MM.1S (cell line): ENCODE measurements at regions not wholly inside any gene's neighbourhood (a gene's known extent, or its start where the extent isn't known, plus 50 kb on each side); places are given as distances from the start of the nearest gene placed in this dataset.

Experiments used
- DNase-seq: peaks from one replicate; pipeline ENCODE4 v3.0.0-alpha.2; 2015
- H2AFZ ChIP-seq: fragments of 300-600 bp; sonication (generic); 2 replicates; pipeline ENCODE4 v1.6.0; 2016; ENCODE audit warnings: antibody characterized with exemption, low read length
- H3F3A ChIP-seq: fragments of 300-600 bp; sonication (generic); 2 replicates; pipeline ENCODE4 v1.6.1; 2016; ENCODE audit warnings: mild to moderate bottlenecking, antibody characterized with exemption, low read length, moderate library complexity, mixed read lengths; ENCODE audit not compliant: insufficient read depth
- H3K27ac ChIP-seq: fragments of 300-600 bp; sonication (generic); 2 replicates; pipeline ENCODE4 v1.5.1; 2016; ENCODE audit warnings: mild to moderate bottlenecking, low read length
- H3K27me3 ChIP-seq: fragments of 300-600 bp; sonication (generic); replicated peaks from 2 replicates; pipeline ENCODE4 v1.6.0; 2016; ENCODE audit warnings: low read length; ENCODE audit not compliant: insufficient read depth
- H3K36me3 ChIP-seq: fragments of 300-600 bp; sonication (generic); replicated peaks from 2 replicates; pipeline ENCODE4 v1.6.1; 2016; ENCODE audit warnings: mild to moderate bottlenecking, low read length, mixed read lengths; ENCODE audit not compliant: insufficient read depth
- H3K4me1 ChIP-seq: fragments of 300-600 bp; sonication (generic); 2 replicates; pipeline ENCODE4 v1.6.1; 2016; ENCODE audit warnings: low read length, mixed read lengths
- H3K4me2 ChIP-seq: fragments of 300-600 bp; sonication (generic); 2 replicates; pipeline ENCODE4 v1.6.0; 2016; ENCODE audit warnings: low read depth, low read length
- H3K4me3 ChIP-seq: fragments of 300-600 bp; sonication (generic); 2 replicates; pipeline ENCODE4 v1.5.1; 2016; ENCODE audit warnings: low read length, mixed read lengths
- H3K79me2 ChIP-seq: fragments of 300-600 bp; sonication (generic); 2 replicates; pipeline ENCODE4 v1.6.1; 2016; ENCODE audit warnings: mixed run types, low read length, mixed read lengths
- H3K9ac ChIP-seq: fragments of 300-600 bp; sonication (generic); 2 replicates; pipeline ENCODE4 v1.6.1; 2016; ENCODE audit warnings: low read length, mixed read lengths
- H3K9me2 ChIP-seq: fragments of 300-600 bp; sonication (generic); replicated peaks from 2 replicates; pipeline ENCODE4 v1.6.1; 2016; ENCODE audit warnings: mild to moderate bottlenecking, low read length, mixed read lengths; ENCODE audit not compliant: insufficient read depth
- H3K9me3 ChIP-seq: fragments of 300-600 bp; sonication (generic); replicated peaks from 2 replicates; pipeline ENCODE4 v1.6.1; 2016; ENCODE audit warnings: mild to moderate bottlenecking, low read length, mixed read lengths; ENCODE audit not compliant: insufficient read depth
- H4K20me1 ChIP-seq: fragments of 300-600 bp; sonication (generic); 2 replicates; pipeline ENCODE4 v1.6.1; 2016; ENCODE audit warnings: mild to moderate bottlenecking, low read length, moderate library complexity, mixed read lengths; ENCODE audit not compliant: insufficient read depth
- CTCF ChIP-seq: fragments of 300-600 bp; sonication (generic); IDR thresholded peaks from 2 replicates; pipeline ENCODE4 v1.5.1; 2016; ENCODE audit warnings: antibody characterized with exemption, low read length, mixed read lengths
- EZH2 ChIP-seq: fragments of 300-600 bp; sonication (generic); optimal IDR thresholded peaks from 2 replicates; pipeline ENCODE3; 2017; ENCODE audit warnings: low read depth, mild to moderate bottlenecking, antibody characterized with exemption, low read length, mixed read lengths
- EZH2phosphoT487 ChIP-seq: fragments of 300-600 bp; sonication (generic); IDR thresholded peaks from 2 replicates; pipeline ENCODE4 v1.6.1; 2018; ENCODE audit warnings: antibody characterized with exemption, low read length

- Histone ChIP-seq H3K9ac (no peak overlapping the region), H3F3A (no peaks in the 10 kb centered on the region), H3K27me3 (no peaks in the 10 kb centered on the region), H3K4me3 (no peak overlapping the region), H2AFZ (no peak overlapping the region), H3K4me2 (no peak overlapping the region), H3K27ac (no peak overlapping the region), H3K79me2 (no peaks in the 10 kb centered on the region), H3K9me2 (no peaks in the 10 kb centered on the region), H3K4me1 (no peaks in the 10 kb centered on the region), H4K20me1 (no peaks in the 10 kb centered on the region), H3K9me3 (no peaks in the 10 kb centered on the region), H3K36me3 (no peaks in the 10 kb centered on the region)
- DNase-seq = no peak
- TF ChIP-seq EZH2 (no peak), CTCF (no peak), EZH2phosphoT487 (no peak)
Observed at GRCh38 chr1:214840356-214840755, 237.4 kb downstream of the CENPF start.

- Histone ChIP-seq H3K9me2 (no peaks in the 10 kb centered on the region), H3K4me3 (no peak overlapping the region), H3K9ac (no peak overlapping the region), H4K20me1 (no peaks in the 10 kb centered on the region), H2AFZ (no peak overlapping the region), H3K27me3 (no peaks in the 10 kb centered on the region), H3K36me3 (no peaks in the 10 kb centered on the region), H3K4me1 (no peaks in the 10 kb centered on the region), H3K9me3 (no peaks in the 10 kb centered on the region), H3K79me2 (no peaks in the 10 kb centered on the region), H3F3A (no peaks in the 10 kb centered on the region), H3K4me2 (no peak overlapping the region), H3K27ac (no peak overlapping the region)
- no peak for DNase-seq
- no peak for TF ChIP-seq CTCF
- TF ChIP-seq EZH2phosphoT487 = no peak
- TF ChIP-seq EZH2 = no peak
Observed at GRCh38 chr1:214842856-214843255, 239.7 kb upstream of the KCNK2 start.

GRCh38 chr1:214843281-214843680 lies 239.3 kb upstream of the KCNK2 start:
- no peaks in the 10 kb centered on the region for H3K79me2 ChIP-seq
- no peak for DNase-seq
- H3K4me2 ChIP-seq = no peak overlapping the region
- H3K4me1 ChIP-seq = no peaks in the 10 kb centered on the region
- no peak overlapping the region for H3K4me3 ChIP-seq
- TF ChIP-seq EZH2 = no peak
- no peak for TF ChIP-seq EZH2phosphoT487
- no peak for TF ChIP-seq CTCF
- H4K20me1 ChIP-seq = no peaks in the 10 kb centered on the region
- no peak overlapping the region for H3K27ac ChIP-seq
- H3F3A ChIP-seq = no peaks in the 10 kb centered on the region
- no peak overlapping the region for H3K9ac ChIP-seq
- H3K27me3 ChIP-seq = no peaks in the 10 kb centered on the region
- no peaks in the 10 kb centered on the region for H3K36me3 ChIP-seq
- H3K9me2 ChIP-seq = no peaks in the 10 kb centered on the region
- no peak overlapping the region for H2AFZ ChIP-seq
- H3K9me3 ChIP-seq = no peaks in the 10 kb centered on the region

GRCh38 chr1:214844319-214844718 lies 238.2 kb upstream of the KCNK2 start:
- Histone ChIP-seq H3K9ac (no peak overlapping the region), H3K4me1 (no peaks in the 10 kb centered on the region), H3K9me3 (no peaks in the 10 kb centered on the region), H3F3A (no peaks in the 10 kb centered on the region), H3K9me2 (no peaks in the 10 kb centered on the region), H3K36me3 (no peaks in the 10 kb centered on the region), H3K27ac (no peak overlapping the region), H3K27me3 (no peaks in the 10 kb centered on the region), H4K20me1 (no peaks in the 10 kb centered on the region), H2AFZ (no peak overlapping the region), H3K4me3 (no peak overlapping the region), H3K79me2 (no peaks in the 10 kb centered on the region), H3K4me2 (no peak overlapping the region)
- TF ChIP-seq EZH2phosphoT487 (no peak), CTCF (no peak), EZH2 (no peak)
- DNase-seq = no peak
